GM12875 (cell line): ENCODE measurements at regions not wholly inside any gene's neighbourhood (a gene's known extent, or its start where the extent isn't known, plus 50 kb on each side); places are given as distances from the start of the nearest gene placed in this dataset.

ENCODE experiments used
- H3K4me3 ChIP-seq: one replicate; pipeline ENCODE4 v1.5.1; 2011; ENCODE audit warnings: low read depth, low read length, control low read depth
- TF ChIP-seq, protein P1 (sequence below): IDR thresholded peaks from 2 replicates; pipeline ENCODE4 v1.5.1; 2011; ENCODE audit warnings: low read depth, mild to moderate bottlenecking, control low read depth, inconsistent platforms, low read length, moderate library complexity, borderline replicate concordance; ENCODE audit not compliant: insufficient read depth

DNA sequence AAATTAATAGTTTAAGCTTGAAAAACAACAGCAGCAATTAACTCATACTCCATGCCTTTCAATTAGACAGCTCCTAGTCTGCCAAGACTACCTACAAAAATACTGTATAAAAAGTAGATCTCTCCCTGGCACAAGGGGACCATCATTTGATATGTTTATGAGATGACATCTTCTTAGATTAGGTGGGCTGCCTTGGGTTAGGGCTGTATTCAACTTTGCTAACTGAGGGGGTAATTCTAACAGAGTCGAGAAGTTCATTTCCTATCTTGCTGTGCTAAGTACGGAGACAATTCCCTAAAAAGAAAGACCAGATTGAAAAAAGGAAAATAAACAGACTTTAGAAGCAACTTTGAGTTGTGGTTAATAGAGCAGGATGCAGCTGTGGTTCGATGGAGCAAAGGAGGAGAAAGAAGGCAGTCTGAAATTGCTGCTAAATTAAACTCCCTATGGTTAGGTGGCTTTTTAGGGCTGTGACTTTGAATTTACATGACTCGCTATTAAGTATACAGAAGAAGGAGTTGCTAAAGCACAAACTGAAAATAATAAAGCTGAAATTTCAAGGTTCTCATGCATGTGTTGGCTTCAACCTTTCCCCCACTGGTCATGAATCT lies 75.4 kb downstream of the CDC7 start:
- H3K4me3 ChIP-seq: no peak overlapping the region
- TF ChIP-seq, protein P1, sequence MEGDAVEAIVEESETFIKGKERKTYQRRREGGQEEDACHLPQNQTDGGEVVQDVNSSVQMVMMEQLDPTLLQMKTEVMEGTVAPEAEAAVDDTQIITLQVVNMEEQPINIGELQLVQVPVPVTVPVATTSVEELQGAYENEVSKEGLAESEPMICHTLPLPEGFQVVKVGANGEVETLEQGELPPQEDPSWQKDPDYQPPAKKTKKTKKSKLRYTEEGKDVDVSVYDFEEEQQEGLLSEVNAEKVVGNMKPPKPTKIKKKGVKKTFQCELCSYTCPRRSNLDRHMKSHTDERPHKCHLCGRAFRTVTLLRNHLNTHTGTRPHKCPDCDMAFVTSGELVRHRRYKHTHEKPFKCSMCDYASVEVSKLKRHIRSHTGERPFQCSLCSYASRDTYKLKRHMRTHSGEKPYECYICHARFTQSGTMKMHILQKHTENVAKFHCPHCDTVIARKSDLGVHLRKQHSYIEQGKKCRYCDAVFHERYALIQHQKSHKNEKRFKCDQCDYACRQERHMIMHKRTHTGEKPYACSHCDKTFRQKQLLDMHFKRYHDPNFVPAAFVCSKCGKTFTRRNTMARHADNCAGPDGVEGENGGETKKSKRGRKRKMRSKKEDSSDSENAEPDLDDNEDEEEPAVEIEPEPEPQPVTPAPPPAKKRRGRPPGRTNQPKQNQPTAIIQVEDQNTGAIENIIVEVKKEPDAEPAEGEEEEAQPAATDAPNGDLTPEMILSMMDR: no peak

DNA sequence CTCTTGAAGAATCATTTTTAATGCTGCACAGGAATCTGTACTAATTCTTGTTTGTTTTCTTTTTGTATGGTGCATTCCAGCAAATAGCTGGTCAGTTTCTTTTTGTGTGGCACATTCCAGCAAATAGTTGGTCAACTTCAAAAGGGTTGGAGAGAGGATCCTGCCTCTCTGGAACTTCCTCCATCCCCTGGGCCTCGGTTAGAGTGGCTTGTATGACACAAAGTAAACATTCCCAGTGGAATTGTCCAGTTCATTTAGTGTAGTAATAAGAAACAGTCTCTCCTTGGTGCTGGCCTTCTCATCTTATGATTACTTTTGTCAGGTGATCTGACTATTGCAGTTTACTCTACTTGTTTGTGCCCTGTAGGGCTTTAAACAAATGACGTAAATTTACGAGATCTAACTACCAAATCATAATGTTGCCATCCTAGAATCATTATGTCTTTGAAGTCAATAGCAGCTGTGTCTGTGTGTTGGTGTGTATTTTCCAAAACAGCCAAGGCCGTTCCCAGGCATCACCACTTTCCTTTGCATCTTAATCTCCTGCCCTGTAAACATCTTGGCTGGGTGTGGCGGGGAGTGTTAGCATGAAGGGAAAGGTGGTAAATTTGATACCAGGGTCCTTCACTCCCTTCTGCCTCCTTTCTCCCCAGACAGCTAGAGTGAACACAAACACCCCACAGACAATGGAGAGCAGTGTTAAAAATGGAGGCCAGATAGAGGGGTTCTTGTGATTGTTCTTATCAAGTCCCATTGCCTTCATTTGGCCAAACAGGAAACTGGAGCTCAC lies 77.9 kb downstream of the CDC7 start:
- TF ChIP-seq, protein P1: no peak
- H3K4me3 ChIP-seq: no peak overlapping the region

DNA sequence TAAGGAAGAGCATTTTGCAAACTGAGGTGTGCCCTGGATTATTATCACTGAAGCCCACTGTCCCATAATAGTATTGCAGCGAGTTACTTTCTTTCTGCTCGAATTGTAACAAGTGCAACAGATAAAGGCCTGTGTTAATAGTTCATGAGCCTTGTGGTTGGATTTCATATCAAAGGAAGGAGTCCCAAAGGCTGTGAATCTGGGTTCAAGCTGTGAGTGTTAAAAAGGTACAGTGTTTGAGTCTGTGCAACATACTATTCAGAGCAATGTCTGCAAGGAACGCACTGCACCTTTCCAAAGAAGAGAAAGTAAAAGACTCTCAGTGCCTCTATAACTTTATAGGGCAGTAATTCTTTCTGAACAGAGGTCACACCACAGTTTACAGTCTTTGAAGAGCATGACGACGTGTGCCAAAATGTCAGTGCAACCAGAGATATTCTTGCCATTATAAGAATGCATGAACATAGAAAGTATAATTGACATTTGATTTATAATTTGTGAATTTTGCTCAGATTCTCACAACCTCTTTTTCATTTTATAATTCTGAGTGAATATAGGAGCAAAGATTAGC lies 79.1 kb downstream of the CDC7 start:
- TF ChIP-seq, protein P1: no peak
- H3K4me3 ChIP-seq: no peak overlapping the region

DNA sequence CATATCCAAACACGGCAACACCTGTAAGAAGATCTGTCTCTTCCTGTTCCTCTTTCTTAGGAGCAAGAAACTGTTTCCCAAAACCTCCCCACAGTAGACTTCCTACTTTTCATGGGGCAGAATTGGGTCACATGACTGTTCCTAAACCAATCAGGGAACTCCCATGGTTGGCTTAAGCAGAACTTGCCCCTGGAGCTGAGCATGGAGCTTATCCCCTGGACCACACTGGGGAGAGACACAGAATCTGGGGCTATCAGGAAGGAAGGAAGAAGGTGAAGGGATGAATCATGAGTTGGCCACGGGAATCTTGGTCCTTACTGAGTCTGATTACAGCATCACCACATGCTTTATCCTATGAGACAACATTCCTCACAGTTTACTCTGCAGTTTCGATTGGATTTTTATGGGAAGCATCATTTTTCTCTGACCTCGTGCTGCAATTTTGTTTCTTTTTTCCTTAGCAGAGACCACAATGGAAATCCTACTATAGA lies 81.8 kb downstream of the CDC7 start:
- TF ChIP-seq, protein P1: no peak

DNA sequence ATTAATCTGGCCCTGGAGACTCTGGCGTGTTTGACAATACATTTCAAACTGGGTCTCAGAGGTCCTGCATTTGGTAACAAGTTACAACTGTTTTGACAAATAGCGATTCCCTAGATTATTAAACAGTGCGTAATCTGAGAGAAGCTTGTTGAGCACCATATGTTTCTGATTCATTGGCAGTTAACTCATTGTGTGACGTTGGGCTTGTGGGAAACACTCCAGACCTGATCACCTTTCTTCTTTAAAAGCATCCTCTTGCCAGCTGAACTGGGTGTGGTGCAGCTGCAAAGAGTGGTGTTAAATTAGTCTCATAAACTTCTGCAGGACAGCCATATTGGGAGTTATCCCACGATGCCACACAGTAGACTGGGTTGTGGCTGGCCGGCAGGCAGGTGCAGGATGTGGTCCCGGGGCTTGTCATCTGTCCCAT lies 82.7 kb downstream of the CDC7 start:
- TF ChIP-seq, protein P1: no peak
- no peak overlapping the region for H3K4me3 ChIP-seq

More for the DNA sequence above, 81.8 kb downstream of the CDC7 start:
- H3K4me3 ChIP-seq: no peak overlapping the region

DNA sequence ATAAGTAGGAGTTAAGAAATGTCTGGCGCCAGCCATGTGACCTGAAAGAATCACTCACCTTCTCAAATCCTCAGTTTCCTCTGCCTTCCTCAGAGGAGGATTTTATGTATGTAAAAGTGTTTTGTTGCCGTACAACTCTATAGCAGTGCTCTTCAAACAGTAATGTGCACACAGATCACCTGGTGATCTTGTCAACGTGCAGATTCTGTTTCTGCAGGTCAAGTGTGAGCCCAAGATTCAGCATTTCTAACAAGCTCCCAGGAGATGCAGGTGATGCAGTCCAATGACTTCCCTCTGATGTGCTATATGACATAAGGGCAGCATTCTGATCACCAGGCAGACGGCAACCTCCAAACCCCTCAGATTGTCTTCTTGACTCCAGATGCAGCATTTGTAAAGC lies 83.7 kb downstream of the CDC7 start:
- TF ChIP-seq, protein P1: no peak
- no peak overlapping the region for H3K4me3 ChIP-seq
